Fibroblast of peridontal ligament (primary cell): ENCODE measurements at regions not wholly inside any gene's neighbourhood (a gene's known extent, or its start where the extent isn't known, plus 50 kb on each side); places are given as distances from the start of the nearest gene placed in this dataset.

Source experiments
- DNase-seq: peaks from one replicate; pipeline ENCODE4 v3.0.0-alpha.2; 2010; ENCODE audit errors: extremely low read depth

DNA sequence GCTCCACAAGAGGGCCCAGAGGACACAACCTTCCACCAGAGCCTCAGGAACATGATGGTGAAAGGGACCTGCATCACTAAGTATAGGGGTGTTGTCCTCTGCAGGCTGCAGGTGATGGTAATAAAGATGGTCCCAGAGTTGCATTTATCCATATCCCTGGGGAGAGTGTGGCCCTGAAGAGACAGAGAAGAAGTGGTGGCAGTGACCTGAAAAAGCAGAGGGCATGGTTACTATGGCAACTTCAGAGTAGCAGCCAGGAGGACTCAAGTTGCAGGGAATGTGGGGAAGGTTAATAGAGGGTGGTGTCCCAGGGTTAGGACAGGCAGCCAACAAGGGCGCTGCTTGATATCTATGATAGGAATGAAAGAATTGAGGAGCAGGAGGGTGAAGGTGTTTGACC is 57.1 kb downstream of the HLA-A start:
- DNase-seq = no peak

DNA sequence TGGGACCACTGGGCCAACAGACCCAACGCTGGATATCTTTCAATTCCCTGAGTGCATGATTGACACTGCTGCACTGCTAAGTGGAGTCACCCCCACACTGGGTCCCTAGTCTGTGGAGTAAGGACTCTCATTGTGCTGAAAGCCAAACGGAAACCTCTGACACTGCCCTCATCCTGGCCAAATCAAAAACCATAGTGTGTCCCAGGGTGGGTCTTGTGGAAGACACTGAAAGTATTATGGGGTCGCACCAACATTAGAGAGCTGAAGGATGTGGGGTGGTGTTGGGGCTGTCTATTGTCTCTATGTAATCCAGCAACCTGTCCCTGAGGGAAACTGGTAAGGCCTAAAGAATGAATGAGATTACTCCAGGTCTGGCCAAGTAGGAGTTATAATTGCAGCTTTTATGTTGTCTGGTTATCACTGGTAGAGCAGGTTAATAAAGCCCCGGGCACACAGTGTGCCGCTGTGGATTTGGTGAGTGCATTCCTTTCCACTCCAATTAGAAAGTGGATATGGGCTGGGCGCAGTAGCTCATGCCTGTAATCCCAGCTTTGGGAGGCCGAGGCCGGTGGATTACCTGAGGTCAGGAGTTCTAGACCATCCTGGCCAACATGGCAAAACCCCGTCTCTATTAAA is 57.9 kb downstream of the HLA-A start:
- no peak for DNase-seq

DNA sequence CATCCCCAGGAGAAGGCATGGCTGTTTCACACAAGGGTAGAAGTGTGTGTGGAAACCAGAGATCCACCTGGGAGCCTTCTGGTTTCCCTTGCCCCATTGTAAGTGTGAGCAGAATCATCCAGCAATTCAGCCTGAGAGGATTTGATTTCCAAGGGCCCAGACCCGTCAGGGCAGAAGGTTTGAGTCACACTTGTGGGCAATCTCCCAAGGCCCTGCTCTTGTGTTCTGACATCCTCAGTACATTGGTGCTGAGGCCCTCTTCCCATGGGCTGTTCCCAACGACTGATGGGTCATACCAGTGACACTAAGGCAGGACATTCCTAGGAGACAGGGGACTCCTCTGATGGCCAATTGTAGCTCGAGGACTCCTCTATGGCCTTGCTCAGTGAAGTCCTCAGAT is 58.2 kb upstream of the POLR1H start:
- DNase-seq = peak; percentile 60

DNA sequence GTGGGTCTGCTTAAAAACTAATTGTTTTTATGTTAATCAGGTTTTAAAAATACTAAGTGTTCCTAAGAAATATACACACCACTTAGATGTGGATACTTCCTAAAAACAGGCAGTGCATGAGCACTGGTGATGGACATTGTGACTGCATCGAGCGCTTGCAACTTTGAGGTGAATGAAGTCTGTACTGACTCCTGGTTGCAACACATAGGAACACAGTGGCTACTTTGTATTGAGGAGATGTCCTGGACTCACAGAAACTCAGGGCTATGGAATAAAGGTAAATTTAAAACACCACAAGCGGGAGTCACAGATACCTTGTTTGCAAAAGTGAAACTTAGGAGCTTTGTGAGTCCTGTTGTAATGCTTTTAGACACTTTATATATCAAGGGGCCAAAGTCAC is 55.6 kb upstream of the POLR1H start:
- DNase-seq = no peak

GRCh38 chr6:30006170-30007131 is 54.6 kb upstream of the POLR1H start:
- DNase-seq = no peak

DNA sequence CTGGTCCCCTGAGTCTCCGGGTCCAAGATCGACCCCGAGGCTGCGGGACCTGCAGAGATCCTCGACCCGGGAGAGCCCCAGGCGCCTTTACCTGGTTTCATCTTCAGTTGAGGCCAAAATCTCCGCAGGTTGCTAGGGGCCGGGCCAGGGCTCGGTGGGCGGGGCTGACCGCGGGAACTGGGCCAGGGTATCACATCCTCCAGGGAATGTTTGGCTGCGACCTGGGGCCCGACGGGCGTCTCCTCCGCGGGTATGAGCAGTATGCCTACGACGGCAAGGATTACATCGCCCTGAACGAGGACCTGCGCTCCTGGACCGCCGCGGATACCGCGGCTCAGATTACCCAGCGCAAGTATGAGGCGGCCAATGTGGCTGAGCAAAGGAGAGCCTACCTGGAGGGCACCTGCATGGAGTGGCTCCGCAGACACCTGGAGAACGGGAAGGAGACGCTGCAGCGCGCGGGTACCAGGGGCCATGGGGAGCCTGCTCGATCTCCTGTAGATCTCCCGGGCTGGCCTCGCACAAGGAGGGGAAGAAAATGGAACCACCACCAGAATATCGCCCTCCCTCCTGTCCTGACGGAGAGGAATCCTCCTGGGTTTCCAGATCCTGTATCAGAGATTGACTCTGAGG is 53.8 kb upstream of the POLR1H start:
- DNase-seq = no peak

DNA sequence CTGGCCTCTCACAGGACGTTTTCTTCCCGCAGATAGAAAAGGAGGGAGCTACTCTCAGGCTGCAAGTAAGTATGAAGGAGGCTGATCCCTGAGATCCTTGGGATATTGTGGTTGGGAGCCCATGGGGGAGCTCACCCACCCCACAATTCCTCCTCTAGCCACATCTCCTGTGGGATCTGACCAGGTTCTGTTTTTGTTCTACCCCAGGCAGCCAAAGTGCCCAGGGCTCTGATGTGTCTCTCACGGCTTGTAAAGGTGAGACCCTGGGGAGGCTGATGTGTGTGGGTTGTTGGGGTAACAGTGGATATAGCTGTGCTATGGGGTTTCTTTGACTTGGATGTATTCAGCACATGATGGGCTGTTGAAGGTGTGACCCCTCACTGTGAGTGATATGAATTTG is 52.0 kb upstream of the POLR1H start:
- DNase-seq = no peak
